Stromal cell of bone marrow (primary cell): ENCODE measurements at regions not wholly inside any gene's neighbourhood (a gene's known extent, or its start where the extent isn't known, plus 50 kb on each side); places are given as distances from the start of the nearest gene placed in this dataset.
A peak's percentile ranks its signal among the peaks of the same experiment; 100 is the strongest.

ENCODE experiments used
- DNase-seq: peaks from one replicate; pipeline ENCODE4 v3.0.0-alpha.2; 2012; ENCODE audit warnings: low read depth

DNA sequence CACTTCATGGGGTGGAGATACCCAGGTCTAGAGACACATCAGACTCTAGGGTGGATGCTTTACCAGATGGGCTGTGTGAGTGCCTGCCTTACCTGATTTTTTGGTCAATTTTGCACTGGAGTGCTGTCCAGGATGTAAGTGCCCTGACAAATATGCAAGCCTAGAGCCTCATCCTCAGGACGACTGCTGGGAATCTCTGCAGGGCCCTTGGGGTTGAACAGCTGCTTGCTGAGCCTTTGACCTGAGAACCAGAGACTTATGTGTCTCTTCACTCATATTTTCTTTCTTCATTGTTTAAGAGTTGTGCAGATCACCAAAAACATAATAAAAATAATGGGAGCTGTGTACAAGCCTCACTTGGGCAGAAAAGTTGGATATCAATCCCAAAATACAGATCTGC lies 551.5 kb upstream of the ATP2B1 start:
- no peak for DNase-seq

- DNase-seq = no peak
These were observed 549.4 kb upstream of the ATP2B1 start for GRCh38 chr12:90257927-90258624.

- no peak for DNase-seq
These were observed 546.2 kb upstream of the ATP2B1 start for GRCh38 chr12:90254796-90255195.

DNA sequence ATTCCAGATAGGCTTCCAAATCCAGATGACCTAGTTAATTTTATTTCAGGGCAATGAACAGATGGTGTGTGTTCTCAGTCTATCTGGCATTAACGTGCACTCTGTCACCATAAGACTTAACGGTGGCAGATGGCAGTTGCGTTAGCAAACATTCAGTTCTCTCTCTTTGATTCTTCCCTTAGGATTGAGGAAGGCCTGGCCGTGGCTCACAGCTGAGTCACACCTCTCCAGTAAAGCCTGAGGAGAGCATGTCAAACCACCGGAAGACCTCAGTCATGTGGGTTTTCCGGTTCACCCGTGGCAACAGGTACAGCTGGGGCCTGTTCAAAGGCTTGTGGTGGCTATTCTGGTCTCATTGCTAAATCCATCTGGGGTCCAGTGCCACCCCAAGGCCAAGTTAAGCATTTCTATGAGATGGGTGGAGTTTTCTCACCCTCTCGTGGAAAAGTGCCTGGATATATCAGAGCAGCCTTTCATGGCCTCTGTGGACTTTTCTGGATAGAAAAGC lies 545.1 kb upstream of the ATP2B1 start:
- peak; percentile 69 for DNase-seq

DNA sequence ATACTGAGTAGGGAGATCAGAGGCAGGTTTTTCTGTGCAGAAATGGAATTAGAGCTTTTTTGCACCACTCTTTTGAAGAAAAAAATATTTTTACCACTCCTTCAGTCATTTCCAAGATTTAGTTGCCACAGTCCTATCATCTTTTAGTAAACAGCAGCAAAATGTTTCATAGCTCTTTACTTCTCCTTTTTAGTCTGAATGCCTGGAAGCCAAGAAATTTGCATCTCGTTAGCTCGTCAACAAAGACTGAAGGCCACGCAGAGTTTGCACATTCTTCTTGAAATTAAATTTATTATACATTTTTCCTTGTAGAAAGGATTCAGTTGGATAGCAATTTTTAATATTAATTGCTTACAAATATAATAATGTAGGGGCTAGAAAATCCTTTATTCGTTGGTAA lies 544.5 kb upstream of the ATP2B1 start:
- DNase-seq = no peak

DNA sequence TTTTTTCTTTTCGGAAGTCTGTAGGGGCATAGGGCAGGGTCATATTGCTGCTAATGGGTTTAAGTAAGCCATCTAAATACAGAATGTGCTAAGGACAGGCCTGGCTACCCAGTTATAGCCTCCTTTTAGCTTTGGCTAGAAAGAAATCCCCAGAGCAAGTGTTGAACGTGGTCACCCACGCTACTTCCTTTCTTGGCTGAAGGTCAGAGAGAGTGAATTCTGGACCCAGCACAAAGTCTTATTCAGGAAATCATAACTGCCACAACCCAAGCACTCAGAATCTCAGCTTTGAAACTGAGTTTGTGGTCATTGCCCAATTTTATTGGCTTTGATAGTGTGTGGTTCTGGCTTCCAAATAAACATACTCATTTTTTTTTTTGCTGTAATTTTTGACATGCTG lies 542.1 kb upstream of the ATP2B1 start:
- DNase-seq = peak; percentile 86

DNA sequence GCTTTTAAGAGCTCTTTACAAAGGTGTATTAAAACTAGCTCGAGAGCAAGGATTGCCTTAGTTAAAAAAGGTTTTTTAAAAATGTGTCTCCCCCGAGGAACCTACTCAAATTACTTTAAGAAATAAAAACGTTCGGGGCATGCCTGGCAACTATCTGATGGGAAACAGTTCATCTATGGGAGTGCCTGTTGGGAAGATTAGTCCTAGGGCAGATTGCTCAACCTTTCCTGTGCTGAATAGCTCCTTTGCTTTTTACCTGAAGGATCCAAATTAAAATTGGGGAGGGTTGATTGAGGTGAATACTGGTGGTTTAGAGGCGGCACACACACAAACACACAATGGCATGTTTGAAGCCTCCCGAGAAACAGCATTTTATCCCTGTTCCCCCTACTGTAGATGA lies 541.4 kb upstream of the ATP2B1 start:
- no peak for DNase-seq

GRCh38 chr12:90246688-90247087 lies 538.0 kb upstream of the ATP2B1 start:
- DNase-seq = no peak

GRCh38 chr12:90245391-90245790 lies 536.8 kb upstream of the ATP2B1 start:
- no peak for DNase-seq

DNA sequence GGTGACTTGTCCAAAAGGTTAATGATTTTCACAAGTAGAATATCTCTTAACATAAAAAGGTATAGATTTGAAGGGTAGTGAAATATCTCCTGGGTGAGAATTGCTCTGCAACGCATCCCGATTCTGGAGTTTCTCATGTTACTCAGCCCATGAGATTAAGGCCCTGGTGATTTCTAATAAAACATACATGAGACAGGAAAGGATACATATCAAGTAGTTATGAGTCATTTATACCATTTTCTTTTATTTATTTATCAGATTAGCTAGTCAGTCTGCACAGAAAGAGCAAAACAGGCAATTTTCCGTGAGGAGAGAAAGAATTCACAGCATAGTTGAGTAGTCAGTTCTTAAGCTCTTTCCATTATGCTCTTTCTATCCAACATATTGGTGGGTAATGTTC lies 535.6 kb upstream of the ATP2B1 start:
- DNase-seq = no peak

GRCh38 chr12:90243211-90243610 lies 534.6 kb upstream of the ATP2B1 start:
- DNase-seq = no peak

- DNase-seq = no peak
These were observed 531.2 kb upstream of the ATP2B1 start for GRCh38 chr12:90239732-90240260.

DNA sequence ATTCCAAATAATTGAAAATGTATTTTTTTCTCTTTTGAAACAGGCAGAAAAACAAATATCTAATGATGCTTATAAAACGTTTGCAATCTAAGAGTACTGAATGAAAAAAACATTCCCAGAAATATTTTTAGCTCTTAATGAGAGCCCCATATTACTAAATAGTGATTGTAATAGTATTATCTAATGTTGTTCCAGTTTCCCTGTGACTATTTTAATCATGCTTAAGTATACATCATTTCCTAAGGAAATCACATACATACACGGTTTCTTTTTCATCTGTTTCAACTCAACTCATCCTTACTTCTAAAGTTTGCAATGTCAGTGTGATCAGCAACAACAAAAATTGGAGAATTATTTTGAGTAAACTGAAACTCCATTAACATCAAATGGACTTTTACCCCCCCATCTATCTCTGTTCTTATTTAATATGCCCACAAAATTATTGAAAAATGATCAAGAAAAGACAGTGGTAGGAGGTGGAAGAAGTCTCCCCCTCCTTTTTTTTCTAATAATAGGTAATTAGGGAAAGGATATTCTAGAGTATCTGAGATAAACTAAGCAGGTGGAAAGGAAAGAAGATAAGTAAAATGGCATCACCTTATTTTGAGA lies 530.1 kb upstream of the ATP2B1 start:
- no peak for DNase-seq

GRCh38 chr12:90237841-90238240 lies 529.2 kb upstream of the ATP2B1 start:
- DNase-seq = no peak

GRCh38 chr12:90235642-90236041 lies 527.0 kb upstream of the ATP2B1 start:
- DNase-seq = peak; percentile 35

DNA sequence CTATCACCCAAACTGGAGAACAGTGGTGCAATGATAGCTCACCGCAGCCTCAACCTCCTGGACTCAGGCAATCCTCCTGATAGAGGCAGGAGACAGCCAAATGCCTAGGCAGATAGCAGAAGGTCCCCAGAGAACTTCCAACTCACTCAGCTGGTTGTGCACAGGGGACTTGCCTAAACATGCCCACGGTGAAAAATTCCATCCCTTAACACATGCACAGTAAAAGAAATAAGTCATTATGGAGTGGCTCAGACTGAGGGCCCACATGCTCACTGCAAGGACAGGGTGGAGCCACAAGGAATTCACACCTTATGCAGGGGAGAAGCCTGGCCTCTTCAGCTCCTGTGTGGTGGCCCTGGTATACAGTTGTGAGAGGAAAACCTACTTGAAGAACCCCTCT lies 525.8 kb upstream of the ATP2B1 start:
- no peak for DNase-seq

DNA sequence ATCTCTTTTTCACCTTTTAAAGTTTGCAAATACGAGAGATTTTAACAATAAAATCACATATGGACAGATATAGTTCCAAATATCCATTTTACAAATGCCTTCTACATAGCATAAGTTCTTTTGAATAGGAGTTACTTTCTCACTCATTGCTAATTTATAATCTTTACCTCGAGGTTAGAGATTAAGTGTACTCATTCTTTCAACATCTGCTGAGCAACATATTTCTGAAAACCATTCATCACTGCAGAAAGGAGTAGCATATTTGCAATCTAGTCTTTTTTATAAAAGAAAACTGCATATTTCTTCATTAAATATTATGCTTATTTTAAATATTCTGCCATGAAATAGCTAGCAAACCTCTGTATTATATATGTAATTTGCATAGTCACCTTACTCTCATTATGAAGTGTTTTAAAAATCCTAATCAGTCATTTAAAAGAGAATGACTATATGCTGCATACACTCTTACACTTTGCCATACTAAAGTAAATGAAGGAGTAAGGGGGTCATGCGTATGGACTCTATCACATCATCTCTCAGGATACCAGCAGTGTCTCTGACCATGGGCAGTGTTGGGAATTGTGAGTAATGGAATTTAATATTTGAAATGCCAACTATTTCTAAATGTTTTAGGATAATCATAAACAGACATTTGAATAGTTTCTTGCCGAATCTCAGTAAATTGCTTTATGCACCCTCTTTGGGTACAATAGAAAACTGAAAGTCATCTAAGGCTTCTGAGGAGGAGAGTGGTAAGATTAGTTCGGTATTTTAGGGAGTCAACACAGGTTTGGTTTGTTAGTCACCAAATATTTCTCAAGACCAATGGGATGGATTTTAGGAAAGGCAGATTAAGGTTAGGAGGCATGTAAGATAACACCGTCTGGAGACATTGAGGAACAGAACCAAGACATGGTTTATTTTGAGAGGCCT lies 524.8 kb upstream of the ATP2B1 start:
- no peak for DNase-seq

DNA sequence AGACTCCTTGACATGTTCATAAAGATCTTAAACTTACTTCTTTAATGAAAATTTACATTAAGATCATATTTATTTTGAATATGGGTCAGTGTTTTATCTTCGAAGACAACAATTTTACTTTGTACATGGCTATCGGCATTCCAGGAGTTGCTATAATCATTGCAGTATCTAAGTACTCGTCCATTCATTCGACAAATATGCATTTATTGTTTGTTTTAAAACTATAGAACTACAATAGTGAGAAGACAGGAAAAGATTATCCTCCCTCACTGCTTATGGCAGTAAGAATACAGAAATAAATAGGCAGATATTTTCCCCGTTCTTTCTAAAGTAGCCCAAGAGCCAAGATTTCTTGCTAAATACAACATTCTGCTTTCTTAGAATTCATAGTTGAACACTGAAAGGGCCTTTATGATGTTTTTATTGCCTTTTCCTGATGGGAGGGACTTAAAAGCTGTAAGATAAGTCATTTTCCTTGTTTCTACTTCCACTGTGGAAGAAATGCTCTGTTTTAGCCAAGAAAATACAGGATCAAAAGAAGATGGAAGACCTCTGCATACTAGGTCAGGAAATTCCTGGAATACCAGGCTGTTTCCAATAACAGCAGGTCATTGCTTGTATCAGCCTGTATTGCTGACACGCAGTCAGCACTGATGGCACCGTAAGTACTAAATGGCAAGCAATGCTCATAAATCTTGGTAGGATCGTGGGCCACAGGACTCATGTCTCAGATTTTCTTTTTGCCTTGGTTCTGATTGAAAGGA lies 521.0 kb upstream of the ATP2B1 start:
- no peak for DNase-seq

- DNase-seq = no peak
These were observed 517.6 kb upstream of the ATP2B1 start for GRCh38 chr12:90226211-90226610.

- DNase-seq = peak; percentile 28
These were observed 508.2 kb upstream of the ATP2B1 start for GRCh38 chr12:90216815-90217214.

DNA sequence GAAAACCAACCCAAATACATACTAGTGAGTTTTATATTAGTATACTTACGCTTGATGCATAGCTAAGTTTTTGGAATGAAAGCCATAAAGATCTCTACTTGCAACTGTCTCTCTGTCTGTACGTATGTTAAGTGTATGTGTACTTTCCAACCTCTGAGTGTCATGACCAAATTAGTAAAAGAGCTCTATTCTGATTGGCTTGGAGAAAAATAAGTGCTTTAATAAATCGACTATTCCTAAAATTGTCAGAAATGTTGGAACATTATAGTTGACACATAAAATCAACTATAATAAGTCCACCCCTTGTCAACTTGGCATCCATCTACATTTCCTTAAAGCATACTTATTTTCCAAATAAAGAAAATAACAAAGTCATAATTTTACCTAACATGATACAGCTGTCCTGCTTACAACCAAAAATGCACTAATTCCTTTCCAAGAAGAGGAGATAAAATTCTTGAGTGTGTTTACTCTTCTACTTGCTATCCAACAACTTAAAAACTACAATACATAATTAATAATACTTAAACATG lies 507.4 kb upstream of the ATP2B1 start:
- DNase-seq = no peak
